Smooth muscle cell (in vitro differentiated cells): ENCODE measurements at regions not wholly inside any gene's neighbourhood (a gene's known extent, or its start where the extent isn't known, plus 50 kb on each side); places are given as distances from the start of the nearest gene placed in this dataset.

Experiments
- DNase-seq: peaks from one replicate; lab custom pipeline; 2025; ENCODE audit not compliant: unreplicated experiment; lab: John Stamatoyannopoulos, UW
- H2AFZ ChIP-seq: fragments of 200-600 bp; sonication (generic); 2 replicates; pipeline ENCODE4 v1.6.0; 2016; ENCODE audit warnings: antibody characterized with exemption, low read depth, mild to moderate bottlenecking
- H3F3A ChIP-seq: fragments of 200-600 bp; sonication (generic); 2 replicates; pipeline ENCODE4 v1.6.0; 2017; ENCODE audit warnings: antibody characterized with exemption, low read depth
- H3K27ac ChIP-seq: fragments of 200-600 bp; sonication (generic); 2 replicates; pipeline ENCODE4 v1.5.1; 2016; ENCODE audit warnings: low read depth, mild to moderate bottlenecking
- H3K27me3 ChIP-seq: fragments of 200-600 bp; sonication (generic); 2 replicates; pipeline ENCODE4 v1.6.1; 2016; ENCODE audit warnings: low read depth, mild to moderate bottlenecking
- H3K36me3 ChIP-seq: fragments of 200-600 bp; sonication (generic); 2 replicates; pipeline ENCODE4 v1.5.1; 2016; ENCODE audit warnings: low read depth
- H3K4me1 ChIP-seq: fragments of 200-600 bp; sonication (generic); 2 replicates; pipeline ENCODE4 v1.5.1; 2016; ENCODE audit warnings: low read depth
- H3K4me2 ChIP-seq: fragments of 200-600 bp; sonication (generic); 2 replicates; pipeline ENCODE4 v1.6.0; 2016; ENCODE audit warnings: mild to moderate bottlenecking
- H3K4me3 ChIP-seq: fragments of 200-600 bp; sonication (generic); 2 replicates; pipeline ENCODE4 v1.5.1; 2016; ENCODE audit warnings: mild to moderate bottlenecking
- H3K79me2 ChIP-seq: fragments of 200-600 bp; sonication (generic); 2 replicates; pipeline ENCODE4 v1.6.0; 2016; ENCODE audit warnings: low read depth, mild to moderate bottlenecking
- H3K9ac ChIP-seq: fragments of 200-600 bp; sonication (generic); 2 replicates; pipeline ENCODE4 v1.6.0; 2016; ENCODE audit warnings: low read depth
- H3K9me3 ChIP-seq: fragments of 200-600 bp; sonication (generic); replicated peaks from 2 replicates; pipeline ENCODE4 v1.5.1; 2016; ENCODE audit warnings: low read depth
- H4K20me1 ChIP-seq: fragments of 200-600 bp; sonication (generic); 2 replicates; pipeline ENCODE4 v1.6.0; 2016; ENCODE audit warnings: low read depth
- WGBS: methylation state at CpG from one replicate; pipeline ENCODE4 v1.1.7; 2016; ENCODE audit warnings: low lambda C conversion rate; 5-methylcytosine and 5-hydroxymethylcytosine counted together
- TF ChIP-seq, protein P1 (sequence below): fragments of 200-600 bp; sonication (generic); IDR thresholded peaks from 2 replicates; pipeline ENCODE4 v1.5.1; 2017; ENCODE audit warnings: borderline replicate concordance, mild to moderate bottlenecking, antibody characterized with exemption; ENCODE audit not compliant: insufficient read depth, poor library complexity, severe bottlenecking

DNA sequence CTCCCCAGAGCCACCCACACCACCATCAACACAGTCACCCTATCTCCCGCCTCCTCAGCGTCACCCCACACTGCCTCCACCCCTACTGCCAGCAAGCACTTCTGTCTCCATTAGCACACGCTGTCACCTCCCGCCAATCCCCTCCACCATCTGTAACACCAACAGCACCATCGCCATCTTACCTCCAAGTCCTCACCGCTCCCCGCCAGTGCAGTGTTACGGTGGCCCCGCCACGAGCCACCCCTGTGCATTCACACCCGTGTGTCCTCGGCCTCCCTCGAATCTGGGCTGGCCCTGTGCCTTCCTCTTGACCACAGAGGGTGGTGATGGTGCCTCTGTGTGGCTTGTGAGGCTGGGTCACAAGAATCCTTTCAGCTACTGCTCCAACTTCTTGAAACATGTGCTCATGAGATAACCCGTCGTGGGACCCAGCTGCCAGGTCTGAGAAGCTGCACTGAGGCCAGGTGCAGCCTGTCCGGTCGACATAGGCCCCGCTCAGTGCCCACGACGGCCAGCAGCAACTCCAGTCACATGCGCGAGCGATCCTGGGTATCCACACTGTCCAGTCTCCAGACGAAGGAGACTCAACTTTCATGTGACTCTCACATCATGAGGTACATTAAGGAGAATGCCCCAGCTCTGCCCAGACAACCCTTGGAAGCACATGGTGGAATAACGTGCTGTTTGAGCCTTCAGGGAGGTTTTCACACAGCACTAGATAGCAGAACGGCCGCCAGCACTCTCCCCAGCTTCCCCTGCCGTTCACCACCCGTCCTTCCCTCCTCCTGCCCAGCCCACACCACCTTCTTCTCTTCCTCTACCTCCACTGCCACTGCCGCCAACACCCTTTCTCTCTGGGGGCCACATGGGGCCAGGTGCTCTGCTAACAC lies 72.6 kb upstream of the ASB18 start:
- Histone ChIP-seq H3K79me2 (no peaks in the 10 kb centered on the region), H4K20me1 (no peaks in the 10 kb centered on the region), H3F3A (no peaks in the 10 kb centered on the region), H3K36me3 (no peaks in the 10 kb centered on the region), H3K9me3 (no peaks in the 10 kb centered on the region), H3K27me3 (no peaks in the 10 kb centered on the region), H2AFZ (no peak overlapping the region), H3K27ac (no peak overlapping the region), H3K9ac (no peak overlapping the region), H3K4me2 (no peak overlapping the region), H3K4me1 (peaks cover 5% of the 10 kb centered on the region), H3K4me3 (no peak overlapping the region)
- TF ChIP-seq, protein P1, sequence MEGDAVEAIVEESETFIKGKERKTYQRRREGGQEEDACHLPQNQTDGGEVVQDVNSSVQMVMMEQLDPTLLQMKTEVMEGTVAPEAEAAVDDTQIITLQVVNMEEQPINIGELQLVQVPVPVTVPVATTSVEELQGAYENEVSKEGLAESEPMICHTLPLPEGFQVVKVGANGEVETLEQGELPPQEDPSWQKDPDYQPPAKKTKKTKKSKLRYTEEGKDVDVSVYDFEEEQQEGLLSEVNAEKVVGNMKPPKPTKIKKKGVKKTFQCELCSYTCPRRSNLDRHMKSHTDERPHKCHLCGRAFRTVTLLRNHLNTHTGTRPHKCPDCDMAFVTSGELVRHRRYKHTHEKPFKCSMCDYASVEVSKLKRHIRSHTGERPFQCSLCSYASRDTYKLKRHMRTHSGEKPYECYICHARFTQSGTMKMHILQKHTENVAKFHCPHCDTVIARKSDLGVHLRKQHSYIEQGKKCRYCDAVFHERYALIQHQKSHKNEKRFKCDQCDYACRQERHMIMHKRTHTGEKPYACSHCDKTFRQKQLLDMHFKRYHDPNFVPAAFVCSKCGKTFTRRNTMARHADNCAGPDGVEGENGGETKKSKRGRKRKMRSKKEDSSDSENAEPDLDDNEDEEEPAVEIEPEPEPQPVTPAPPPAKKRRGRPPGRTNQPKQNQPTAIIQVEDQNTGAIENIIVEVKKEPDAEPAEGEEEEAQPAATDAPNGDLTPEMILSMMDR: no peak
- no peak for DNase-seq
- WGBS: 93% methylated on average over 30 of the region's 30 CpGs

DNA sequence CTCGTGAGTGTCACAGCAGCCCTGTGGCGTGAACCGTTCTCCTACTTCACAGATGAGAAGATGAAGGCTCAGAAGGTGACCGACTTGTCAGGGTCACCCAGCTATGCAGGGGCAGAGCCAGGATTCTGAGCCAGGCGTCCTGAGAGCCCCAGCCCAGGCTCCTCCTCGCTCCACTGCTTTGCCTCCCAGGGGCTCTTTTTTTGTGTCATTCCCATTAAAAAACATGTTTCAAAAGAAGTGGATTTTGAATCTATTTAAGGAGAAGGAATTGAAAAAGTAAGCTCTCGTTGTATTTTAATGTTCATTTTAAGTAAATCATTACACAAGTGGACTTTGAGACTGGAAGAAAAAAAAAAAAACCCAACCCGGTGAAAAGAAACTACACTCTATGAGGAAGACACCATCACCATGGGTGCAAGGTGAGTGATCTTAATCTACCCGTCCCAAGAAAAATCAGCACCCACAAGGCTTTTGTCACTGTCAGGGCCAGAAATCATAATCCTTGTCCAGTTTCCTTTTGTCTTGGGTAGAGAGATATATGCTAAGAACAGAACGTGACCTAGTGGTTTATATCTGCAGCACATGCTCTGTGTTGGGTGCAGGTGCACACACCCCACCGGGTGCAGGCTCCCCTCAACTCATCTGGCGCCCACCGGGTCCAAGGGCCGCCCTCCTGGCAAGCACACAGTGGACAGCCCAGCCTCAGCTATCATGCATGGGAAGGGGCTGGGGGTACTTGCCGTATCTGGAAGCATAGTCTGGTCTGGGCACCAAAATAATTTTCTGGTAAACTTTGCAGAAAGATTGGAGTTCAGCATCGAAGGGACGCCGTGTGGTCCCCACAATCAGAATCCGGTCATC lies 73.5 kb upstream of the ASB18 start:
- no peaks in the 10 kb centered on the region for H4K20me1 ChIP-seq
- TF ChIP-seq, protein P1: no peak
- 96% methylated on average over 19 of the region's 19 CpGs for WGBS
- H3K27me3 ChIP-seq: no peaks in the 10 kb centered on the region
- no peaks in the 10 kb centered on the region for H3K9me3 ChIP-seq
- H3K4me1 ChIP-seq: peaks cover 9% of the 10 kb centered on the region
- H2AFZ ChIP-seq: no peak overlapping the region
- DNase-seq: no peak
- no peak overlapping the region for H3K9ac ChIP-seq
- H3F3A ChIP-seq: no peaks in the 10 kb centered on the region
- no peak overlapping the region for H3K27ac ChIP-seq
- H3K4me3 ChIP-seq: no peak overlapping the region
- no peaks in the 10 kb centered on the region for H3K36me3 ChIP-seq
- H3K79me2 ChIP-seq: no peaks in the 10 kb centered on the region
- H3K4me2 ChIP-seq: no peak overlapping the region

DNA sequence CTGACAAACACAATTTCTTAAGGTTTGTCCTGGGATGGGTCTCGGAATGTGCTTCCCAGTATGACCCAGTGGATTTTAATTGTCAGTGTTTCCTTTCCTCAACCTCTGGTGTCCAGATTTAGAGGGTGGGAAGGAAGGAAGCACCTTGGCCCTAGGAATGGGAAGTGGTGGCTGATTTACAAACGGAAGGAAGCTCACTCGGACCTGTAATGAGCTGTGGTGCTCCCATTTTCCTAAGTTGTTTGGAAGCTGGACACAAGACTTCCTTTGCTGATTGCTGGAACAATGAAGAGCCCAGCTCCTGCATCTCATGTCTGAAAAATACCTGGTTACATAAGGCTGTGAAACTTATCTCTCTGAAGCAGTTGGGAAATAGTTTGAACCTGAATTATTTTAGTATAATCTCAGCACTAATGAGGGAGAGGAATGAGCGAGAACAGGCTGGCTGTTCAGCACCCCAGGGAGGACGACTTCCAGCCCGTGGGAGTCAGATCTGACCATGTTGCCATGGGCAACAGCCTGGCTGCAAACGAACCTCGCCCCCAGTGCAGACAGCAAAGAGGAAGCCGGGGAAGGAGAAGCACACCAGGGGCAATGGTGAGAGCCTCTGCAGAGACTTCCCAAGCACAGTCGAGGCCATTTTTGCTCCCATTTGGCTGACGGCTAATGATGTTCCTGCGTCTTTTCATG lies 74.4 kb upstream of the ASB18 start:
- Histone ChIP-seq H3K27ac (no peak overlapping the region), H3K79me2 (no peaks in the 10 kb centered on the region), H2AFZ (no peak overlapping the region), H3K9me3 (no peaks in the 10 kb centered on the region), H3K9ac (no peak overlapping the region), H3K4me2 (peak overlapping the region; percentile 44), H3K27me3 (no peaks in the 10 kb centered on the region), H3K4me3 (no peak overlapping the region), H4K20me1 (no peaks in the 10 kb centered on the region), H3F3A (no peaks in the 10 kb centered on the region), H3K4me1 (peaks cover 9% of the 10 kb centered on the region), H3K36me3 (no peaks in the 10 kb centered on the region)
- 64% methylated on average over 12 of the region's 12 CpGs for WGBS
- DNase-seq: no peak
- TF ChIP-seq, protein P1: no peak
